BLaER1 (cell line): ENCODE measurements at regions not wholly inside any gene's neighbourhood (a gene's known extent, or its start where the extent isn't known, plus 50 kb on each side); places are given as distances from the start of the nearest gene placed in this dataset.

Experiments used
- H3K27ac ChIP-seq: shearing (Covaris generic); formaldehyde crosslinking; 2 replicates; pipeline ENCODE4 v1.8.1; 2022
- H3K27me3 ChIP-seq: shearing (Covaris generic); formaldehyde crosslinking; 2 replicates; pipeline ENCODE4 v1.8.1; 2022
- H3K36me3 ChIP-seq: shearing (Covaris generic); formaldehyde crosslinking; 2 replicates; pipeline ENCODE4 v1.8.1; 2022
- H3K4me1 ChIP-seq: shearing (Covaris generic); formaldehyde crosslinking; 2 replicates; pipeline ENCODE4 v1.8.1; 2022
- H3K4me2 ChIP-seq: shearing (Covaris generic); formaldehyde crosslinking; 2 replicates; pipeline ENCODE4 v1.8.1; 2022
- H3K4me3 ChIP-seq: shearing (Covaris generic); formaldehyde crosslinking; 2 replicates; pipeline ENCODE4 v1.8.1; 2022
- H3K9ac ChIP-seq: shearing (Covaris generic); formaldehyde crosslinking; 2 replicates; pipeline ENCODE4 v1.8.1; 2022
- H3K9me3 ChIP-seq: shearing (Covaris generic); formaldehyde crosslinking; 2 replicates; pipeline ENCODE4 v1.8.1; 2022
- H4K20me1 ChIP-seq: shearing (Covaris generic); formaldehyde crosslinking; 2 replicates; pipeline ENCODE4 v1.8.1; 2022
- Cebpa-rat ChIP-seq: shearing (Covaris generic); IDR thresholded peaks from 2 replicates; pipeline ENCODE4 v1.8.1; 2022

DNA sequence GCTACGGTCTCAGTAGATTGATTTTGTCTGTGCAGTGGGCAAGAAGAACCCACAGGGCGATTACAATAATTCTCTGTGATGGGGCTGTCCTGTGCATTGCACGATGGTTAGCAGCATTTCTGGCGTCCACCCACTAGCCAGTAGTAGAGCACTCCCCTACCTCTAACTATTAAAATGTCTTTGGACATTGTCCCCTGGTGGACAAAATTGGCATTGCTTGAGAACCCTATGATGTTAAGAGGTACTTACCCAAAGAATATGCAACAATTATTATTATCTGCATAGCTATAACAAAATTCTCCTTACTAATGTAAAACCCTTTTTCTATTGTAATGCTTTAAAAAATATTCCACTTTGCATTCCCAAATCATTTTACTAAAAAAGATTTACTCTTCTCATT is 109.5 kb upstream of the VCX3A start:
- H3K9me3 ChIP-seq, result peaks cover 13% of the 10 kb centered on the region
- no peak overlapping the region for H3K4me3 ChIP-seq
- no peak overlapping the region for H3K27ac ChIP-seq
- H3K9ac ChIP-seq, result no peak overlapping the region
- no peaks in the 10 kb centered on the region for H3K36me3 ChIP-seq
- no peak overlapping the region for H3K4me2 ChIP-seq
- no peaks in the 10 kb centered on the region for H4K20me1 ChIP-seq
- no peaks in the 10 kb centered on the region for H3K4me1 ChIP-seq
- no peak for TF ChIP-seq Cebpa-rat
- H3K27me3 ChIP-seq, result no peaks in the 10 kb centered on the region

DNA sequence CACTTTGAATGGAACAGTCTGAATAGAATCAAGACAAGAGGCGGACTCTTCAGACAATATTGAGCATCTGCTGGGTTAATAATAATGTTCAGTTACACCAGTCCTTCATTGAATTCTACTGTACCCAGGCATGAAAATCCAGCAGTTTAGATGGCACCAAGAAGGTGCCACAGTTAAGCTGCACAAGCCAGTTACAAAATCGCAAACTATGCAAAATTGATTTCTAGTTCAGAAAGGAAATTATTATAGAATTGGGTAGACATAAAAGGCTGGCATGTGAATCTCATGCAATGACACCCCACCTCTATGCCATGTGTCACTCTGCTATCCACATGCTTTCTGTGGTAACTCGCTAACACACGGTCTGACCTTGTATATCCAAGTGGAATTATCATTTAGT is 105.8 kb upstream of the VCX3A start:
- Histone ChIP-seq H3K9ac (no peak overlapping the region), H3K9me3 (peaks cover 13% of the 10 kb centered on the region), H3K27ac (no peak overlapping the region), H4K20me1 (no peaks in the 10 kb centered on the region), H3K4me2 (no peak overlapping the region), H3K36me3 (no peaks in the 10 kb centered on the region), H3K4me1 (no peaks in the 10 kb centered on the region), H3K27me3 (no peaks in the 10 kb centered on the region), H3K4me3 (no peak overlapping the region)
- no peak for TF ChIP-seq Cebpa-rat

DNA sequence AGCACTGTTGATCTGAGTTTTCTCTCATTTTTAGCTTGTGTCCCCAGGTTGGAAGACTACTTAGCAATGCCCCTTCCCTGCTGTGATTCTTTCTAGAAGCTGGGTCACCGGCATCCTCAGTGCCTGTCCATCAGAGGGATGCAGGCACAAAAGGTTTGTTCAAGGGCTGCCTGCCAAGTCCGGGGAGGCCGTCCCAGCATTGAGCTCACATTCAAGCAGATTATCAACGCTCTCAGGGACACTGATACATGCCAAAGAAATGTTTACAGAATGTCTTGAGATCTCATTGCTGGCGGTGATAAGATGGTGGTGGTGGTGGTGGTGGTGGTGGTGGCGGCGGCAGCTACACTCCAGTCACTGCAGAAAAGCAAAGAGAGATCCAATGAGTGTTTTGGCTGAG is 79.6 kb upstream of the VCX3A start:
- no peaks in the 10 kb centered on the region for H3K27me3 ChIP-seq

GRCh38 chrX:6599230-6599860 is 64.4 kb upstream of the VCX3A start:
- Histone ChIP-seq H3K4me1 (no peaks in the 10 kb centered on the region), H3K27me3 (no peaks in the 10 kb centered on the region), H3K4me2 (no peak overlapping the region), H3K27ac (no peak overlapping the region), H4K20me1 (no peaks in the 10 kb centered on the region), H3K9me3 (no peaks in the 10 kb centered on the region; the same call in 1 of the 2 replicates), H3K36me3 (no peaks in the 10 kb centered on the region), H3K9ac (no peak overlapping the region), H3K4me3 (no peak overlapping the region)
- no peak for TF ChIP-seq Cebpa-rat

More for the DNA sequence above, 79.6 kb upstream of the VCX3A start:
- H3K9me3 ChIP-seq, result peaks cover 7% of the 10 kb centered on the region; the same call in 1 of the 2 replicates
- no peak overlapping the region for H3K4me3 ChIP-seq
- no peaks in the 10 kb centered on the region for H4K20me1 ChIP-seq
- H3K27ac ChIP-seq, result no peak overlapping the region
- H3K9ac ChIP-seq, result no peak overlapping the region
- no peaks in the 10 kb centered on the region for H3K4me1 ChIP-seq
- no peak overlapping the region for H3K4me2 ChIP-seq
- TF ChIP-seq Cebpa-rat, result no peak
- no peaks in the 10 kb centered on the region for H3K36me3 ChIP-seq
